Epithelial cell of esophagus (primary cell): ENCODE measurements at regions not wholly inside any gene's neighbourhood (a gene's known extent, or its start where the extent isn't known, plus 50 kb on each side); places are given as distances from the start of the nearest gene placed in this dataset.
A peak's percentile ranks its signal among the peaks of the same experiment; 100 is the strongest.

ENCODE experiments used
- DNase-seq: peaks from one replicate; pipeline ENCODE4 v3.0.0; 2010; ENCODE audit warnings: low read depth
- H3K4me3 ChIP-seq: 2 replicates; pipeline ENCODE4 v1.5.1; 2011; ENCODE audit warnings: mild to moderate bottlenecking, low read length, control low read depth
- CTCF ChIP-seq: IDR thresholded peaks from 2 replicates; pipeline ENCODE4 v1.5.1; 2011; ENCODE audit warnings: low read depth, mild to moderate bottlenecking, low read length, control low read depth, inconsistent platforms; ENCODE audit not compliant: insufficient read depth; ENCODE audit errors: missing control alignments

- H3K4me3 ChIP-seq: no peak overlapping the region
- no peak for TF ChIP-seq CTCF
- no peak for DNase-seq
These were observed 560.9 kb downstream of the MIAT start for GRCh38 chr22:27218012-27218920.

GRCh38 chr22:27219036-27219435 is 561.6 kb downstream of the MIAT start:
- no peak overlapping the region for H3K4me3 ChIP-seq
- TF ChIP-seq CTCF: no peak
- DNase-seq: no peak

- TF ChIP-seq CTCF: no peak
- H3K4me3 ChIP-seq: no peak overlapping the region
- DNase-seq: peak; percentile 75
These were observed 563.0 kb downstream of the MIAT start for GRCh38 chr22:27220339-27220738.

GRCh38 chr22:27222178-27222577 is 564.8 kb downstream of the MIAT start:
- no peak overlapping the region for H3K4me3 ChIP-seq
- DNase-seq: no peak
- no peak for TF ChIP-seq CTCF

- H3K4me3 ChIP-seq: no peak overlapping the region
- DNase-seq: peak; percentile 19
- TF ChIP-seq CTCF: no peak
These were observed 566.2 kb downstream of the MIAT start for GRCh38 chr22:27223317-27224177.

- DNase-seq: no peak
These were observed 567.3 kb downstream of the MIAT start for GRCh38 chr22:27224485-27225374.

More at GRCh38 chr22:27224485-27225374, 567.3 kb downstream of the MIAT start:
- H3K4me3 ChIP-seq: no peak overlapping the region
- TF ChIP-seq CTCF: no peak
